Prostate gland (tissue), 2 donors: ENCODE measurements at regions not wholly inside any gene's neighbourhood (a gene's known extent, or its start where the extent isn't known, plus 50 kb on each side); places are given as distances from the start of the nearest gene placed in this dataset.

ENCODE experiments used
- CTCF ChIP-seq, 4 experiments: fragments of 200-600 bp in 2 of 4; fragments of 450-650 bp in 2 of 4; sonication (generic) in 2 of 4; IDR thresholded peaks; 1 replicate in 3 of 4; 2 replicates in 1 of 4; pipeline ENCODE4 v1.5.1; 2016 to 2019; ENCODE audit warnings: antibody characterized with exemption in 4 of 4, mild to moderate bottlenecking in 2 of 4, moderate library complexity in 2 of 4
- POLR2AphosphoS5 ChIP-seq: sonication (generic); formaldehyde crosslinking; IDR thresholded peaks from one replicate; pipeline ENCODE4 v1.6.1; 2017; ENCODE audit warnings: antibody characterized with exemption

GRCh38 chr2:140079038-140079437, 1298.8 kb upstream of the NXPH2 start:
- TF ChIP-seq POLR2AphosphoS5 (no peak), CTCF (IDR thresholded peaks at IDR 0.05) (no peak)
